CD4-positive, alpha-beta T cell (primary cell): ENCODE measurements at regions not wholly inside any gene's neighbourhood (a gene's known extent, or its start where the extent isn't known, plus 50 kb on each side); places are given as distances from the start of the nearest gene placed in this dataset.

Experiments used
- ATAC-seq: fragments of 200-7000 bp; cut with Tn5 transposase; one replicate; pipeline ENCODE4 v1.10.0; 2022; ENCODE audit warnings: mild to moderate bottlenecking; ENCODE audit not compliant: poor library complexity
- CTCF ChIA-PET: fragments of 350-600 bp; sonication (Branson Sonifier 250); formaldehyde crosslinking; loops from one replicate; lab custom pipeline; 2021; ENCODE audit warnings: antibody characterized with exemption, inconsistent platforms; lab: Charles Lee
- POLR2A ChIA-PET: fragments of 350-600 bp; sonication (Branson Sonifier 250); formaldehyde crosslinking; loops from one replicate; lab custom pipeline; 2021; ENCODE audit warnings: antibody characterized with exemption, inconsistent platforms; lab: Charles Lee
- DNase-seq, 14 experiments: peaks; one replicate each; pipeline ENCODE4 v3.0.0-alpha.2; 2013 to 2020; ENCODE audit warnings: mixed read lengths in 2 of 14
- H3K27ac ChIP-seq, 2 donors: one replicate each; pipeline versions ENCODE4 v1.5.1 to v1.7.0; 2013; ENCODE audit warnings: low read length in 2 of 2, low read depth in 1 of 2, mild to moderate bottlenecking in 1 of 2
- H3K27me3 ChIP-seq, 2 experiments: 1 replicate in 1 of 2; 2 replicates in 1 of 2; pipeline versions ENCODE4 v1.6.1 to v1.7.0; 2013; ENCODE audit warnings: low read length in 2 of 2, control low read depth in 1 of 2, mild to moderate bottlenecking in 1 of 2, moderate library complexity in 1 of 2; ENCODE audit not compliant: insufficient read depth in 2 of 2, control insufficient read depth in 1 of 2
- H3K36me3 ChIP-seq: one replicate; pipeline ENCODE4 v1.6.1; 2013; ENCODE audit warnings: low read length, control low read depth; ENCODE audit not compliant: insufficient read depth
- H3K4me1 ChIP-seq: one replicate; pipeline ENCODE4 v1.6.1; 2013; ENCODE audit warnings: low read length, control low read depth; ENCODE audit not compliant: insufficient read depth
- H3K4me3 ChIP-seq: one replicate; pipeline ENCODE4 v1.5.1; 2013; ENCODE audit warnings: mild to moderate bottlenecking, low read length, moderate library complexity
- H3K9me3 ChIP-seq, 2 experiments: 1 replicate in 1 of 2; 2 replicates in 1 of 2; pipeline versions ENCODE4 v1.6.1 to v1.7.0; 2013; ENCODE audit warnings: low read length in 2 of 2, mild to moderate bottlenecking in 2 of 2, control low read depth in 1 of 2, moderate library complexity in 1 of 2; ENCODE audit not compliant: control insufficient read depth in 1 of 2, insufficient read depth in 1 of 2
- H3K27ac Mint-ChIP-seq: one replicate; pipeline ENCODE4 v1.8.0; 2020; ENCODE audit warnings: mixed read lengths
- H3K27me3 Mint-ChIP-seq: one replicate; pipeline ENCODE4 v1.8.0; 2021; ENCODE audit warnings: mixed read lengths
- H3K36me3 Mint-ChIP-seq: one replicate; pipeline ENCODE4 v1.8.0; 2021; ENCODE audit warnings: low read depth, mixed read lengths
- H3K4me1 Mint-ChIP-seq: one replicate; pipeline ENCODE4 v1.8.0; 2021; ENCODE audit warnings: low read depth, mixed read lengths
- H3K4me3 Mint-ChIP-seq: one replicate; pipeline ENCODE4 v1.8.0; 2020; ENCODE audit warnings: mild to moderate bottlenecking, mixed read lengths
- H3K9me3 Mint-ChIP-seq: one replicate; pipeline ENCODE4 v1.8.0; 2020; ENCODE audit warnings: mixed read lengths
- intact Hi-C, 2 experiments: fragments of 100-400 bp; cut with DNase I in 1 of 2; cut with micrococcal nuclease in 1 of 2; formaldehyde crosslinking; loops; one replicate each; pipeline versions ENCODE4 v1.15.1 to v1.9.0; 2023 to 2025; cut with DNase I, micrococcal nuclease
- TF ChIP-seq, protein P1 (sequence below): fragments of 200-600 bp; IDR thresholded peaks from one replicate; pipeline ENCODE4 v1.8.0; 2022; ENCODE audit warnings: antibody characterized with exemption, mild to moderate bottlenecking

DNA sequence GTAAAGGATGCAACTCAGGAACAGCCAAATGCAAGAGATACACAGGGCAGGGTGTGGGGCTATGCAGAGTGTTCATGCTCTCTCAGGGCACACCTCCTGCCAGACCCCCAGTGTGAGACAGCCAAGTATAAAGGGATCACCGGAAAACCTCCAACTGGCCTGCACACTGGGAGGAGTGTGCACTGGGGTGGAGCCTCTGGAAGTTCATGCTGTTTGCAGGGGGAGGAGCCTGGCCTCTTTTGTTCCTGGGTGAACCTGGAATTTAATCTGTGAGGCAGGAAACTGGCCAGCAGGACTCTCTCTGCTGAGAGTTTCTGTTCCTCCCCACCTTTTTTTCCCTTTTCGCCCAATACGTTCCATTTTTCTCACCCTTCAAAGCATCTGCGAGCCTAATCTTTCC is 204.1 kb downstream of the WNT5A start:
- intact Hi-C loops, result no loop called here
- Mint-ChIP-seq H3K36me3 (no peaks in the 10 kb centered on the region), H3K27me3 (no peaks in the 10 kb centered on the region), H3K9me3 (no peaks in the 10 kb centered on the region), H3K4me1 (no peaks in the 10 kb centered on the region), H3K4me3 (no peak overlapping the region), H3K27ac (no peak overlapping the region)
- no peak overlapping the region for H3K27ac ChIP-seq
- no peaks in the 10 kb centered on the region for H3K36me3 ChIP-seq
- ChIA-PET CTCF (no interaction called here), POLR2A (no interaction called here)
- no peak overlapping the region for H3K4me3 ChIP-seq
- no peaks in the 10 kb centered on the region for H3K4me1 ChIP-seq
- DNase-seq (no peak), ATAC-seq (no peak)
- no peaks in the 10 kb centered on the region for H3K27me3 ChIP-seq
- no peaks in the 10 kb centered on the region for H3K9me3 ChIP-seq
- TF ChIP-seq, protein P1, sequence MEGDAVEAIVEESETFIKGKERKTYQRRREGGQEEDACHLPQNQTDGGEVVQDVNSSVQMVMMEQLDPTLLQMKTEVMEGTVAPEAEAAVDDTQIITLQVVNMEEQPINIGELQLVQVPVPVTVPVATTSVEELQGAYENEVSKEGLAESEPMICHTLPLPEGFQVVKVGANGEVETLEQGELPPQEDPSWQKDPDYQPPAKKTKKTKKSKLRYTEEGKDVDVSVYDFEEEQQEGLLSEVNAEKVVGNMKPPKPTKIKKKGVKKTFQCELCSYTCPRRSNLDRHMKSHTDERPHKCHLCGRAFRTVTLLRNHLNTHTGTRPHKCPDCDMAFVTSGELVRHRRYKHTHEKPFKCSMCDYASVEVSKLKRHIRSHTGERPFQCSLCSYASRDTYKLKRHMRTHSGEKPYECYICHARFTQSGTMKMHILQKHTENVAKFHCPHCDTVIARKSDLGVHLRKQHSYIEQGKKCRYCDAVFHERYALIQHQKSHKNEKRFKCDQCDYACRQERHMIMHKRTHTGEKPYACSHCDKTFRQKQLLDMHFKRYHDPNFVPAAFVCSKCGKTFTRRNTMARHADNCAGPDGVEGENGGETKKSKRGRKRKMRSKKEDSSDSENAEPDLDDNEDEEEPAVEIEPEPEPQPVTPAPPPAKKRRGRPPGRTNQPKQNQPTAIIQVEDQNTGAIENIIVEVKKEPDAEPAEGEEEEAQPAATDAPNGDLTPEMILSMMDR, result no peak

DNA sequence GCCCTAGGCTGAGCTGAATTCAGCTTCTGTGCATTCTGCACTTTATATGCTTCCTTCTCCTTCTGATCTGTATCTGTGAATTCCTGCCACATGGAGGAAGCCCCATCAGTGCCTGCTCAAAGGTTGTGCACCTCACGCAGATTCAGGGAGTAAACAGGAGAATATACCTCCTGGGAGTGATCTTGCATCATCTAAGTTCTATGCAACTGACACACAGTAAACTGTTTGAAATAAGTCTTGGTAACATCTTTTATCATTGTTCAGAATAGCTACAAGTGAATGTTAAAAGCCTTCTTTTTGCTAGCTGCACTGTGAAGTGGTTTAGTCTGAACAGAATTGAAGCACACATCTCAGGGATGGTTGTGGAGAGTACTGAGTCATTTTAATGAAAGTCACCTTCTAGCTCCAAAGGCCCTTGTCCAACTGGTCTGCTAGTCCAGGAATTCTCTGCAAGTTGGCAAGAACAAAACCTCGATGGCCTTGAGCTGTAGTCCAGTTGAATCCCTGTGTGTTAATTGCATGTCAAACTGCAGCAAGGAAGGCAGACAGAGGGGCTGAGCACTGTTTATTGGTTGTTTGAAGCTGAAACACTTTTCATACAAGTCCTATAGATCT is 215.0 kb downstream of the WNT5A start:
- CTCF ChIA-PET, result no interaction called here
- ATAC-seq, result no peak
- intact Hi-C loops, result no loop called here

DNA sequence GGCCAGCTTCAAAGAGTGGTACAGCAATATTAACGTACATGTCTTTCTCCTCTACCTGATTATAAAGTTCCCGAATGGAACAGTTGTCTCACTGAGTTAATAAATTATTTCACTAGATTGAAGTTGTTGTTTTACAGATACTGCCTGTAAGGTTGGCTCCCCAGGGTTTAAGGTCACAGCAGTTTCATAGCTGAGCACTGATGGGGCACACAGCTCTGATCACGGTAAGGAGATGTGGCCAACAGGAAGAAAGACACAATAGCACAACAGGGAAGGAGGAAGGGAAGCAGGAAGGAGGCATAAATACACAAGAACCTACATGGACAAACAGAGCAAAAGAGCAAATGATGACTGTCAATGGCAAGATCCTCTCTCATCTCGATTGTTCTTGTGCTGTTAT is 215.6 kb downstream of the WNT5A start:
- ChIA-PET POLR2A (no interaction called here), CTCF (no interaction called here)
- H3K4me1 ChIP-seq, result no peaks in the 10 kb centered on the region
- no peaks in the 10 kb centered on the region for H3K36me3 Mint-ChIP-seq
- TF ChIP-seq, protein P1, result no peak
- no peaks in the 10 kb centered on the region for H3K36me3 ChIP-seq
- intact Hi-C loops, result no loop called here
- no peak overlapping the region for H3K27ac ChIP-seq
- H3K27me3 Mint-ChIP-seq, result no peaks in the 10 kb centered on the region
- no peaks in the 10 kb centered on the region for H3K9me3 ChIP-seq
- no peaks in the 10 kb centered on the region for H3K9me3 Mint-ChIP-seq
- H3K27me3 ChIP-seq, result no peaks in the 10 kb centered on the region
- H3K27ac Mint-ChIP-seq, result no peak overlapping the region
- DNase-seq (no peak), ATAC-seq (no peak)
- H3K4me3 ChIP-seq, result no peak overlapping the region
- no peaks in the 10 kb centered on the region for H3K4me1 Mint-ChIP-seq
- H3K4me3 Mint-ChIP-seq, result no peak overlapping the region

More for the DNA sequence above, 215.0 kb downstream of the WNT5A start:
- Mint-ChIP-seq H3K36me3 (no peaks in the 10 kb centered on the region), H3K9me3 (no peaks in the 10 kb centered on the region), H3K4me1 (no peaks in the 10 kb centered on the region), H3K27me3 (no peaks in the 10 kb centered on the region), H3K4me3 (no peak overlapping the region), H3K27ac (no peak overlapping the region)
- DNase-seq, result no peak
- TF ChIP-seq, protein P1, result no peak
- Histone ChIP-seq H3K27ac (no peak overlapping the region), H3K36me3 (no peaks in the 10 kb centered on the region), H3K9me3 (no peaks in the 10 kb centered on the region), H3K27me3 (no peaks in the 10 kb centered on the region), H3K4me3 (no peak overlapping the region), H3K4me1 (no peaks in the 10 kb centered on the region)
- POLR2A ChIA-PET, result no interaction called here
